HepG2 (cell line): ENCODE measurements at regions not wholly inside any gene's neighbourhood (a gene's known extent, or its start where the extent isn't known, plus 50 kb on each side); places are given as distances from the start of the nearest gene placed in this dataset.

ENCODE experiments used
- AKAP8 ChIP-seq: sonication (generic); formaldehyde crosslinking; IDR thresholded peaks from 2 replicates; pipeline ENCODE4 v1.5.1; 2020; ENCODE audit warnings: mild to moderate bottlenecking, missing genetic modification reagents
- HDAC6 ChIP-seq: fragments of 200-600 bp; sonication (generic); IDR thresholded peaks from 2 replicates; pipeline ENCODE4 v1.7.0; 2017; ENCODE audit warnings: mild to moderate bottlenecking, antibody characterized with exemption, low read length, low read depth
- HNRNPK ChIP-seq: fragments of 200-400 bp; formaldehyde crosslinking; IDR thresholded peaks from 2 replicates; pipeline ENCODE4 v1.6.1; 2018; ENCODE audit warnings: low read length, low read depth, moderate library complexity, mild to moderate bottlenecking; ENCODE audit not compliant: poor library complexity, severe bottlenecking
- HOXA3 ChIP-seq: sonication (generic); formaldehyde crosslinking; IDR thresholded peaks from 2 replicates; pipeline ENCODE4 v1.5.0; 2020; ENCODE audit warnings: missing genetic modification reagents
- MAFF ChIP-seq: IDR thresholded peaks from 2 replicates; pipeline ENCODE4 v1.6.1; 2011; ENCODE audit warnings: low read depth, low read length, improper control_type of control experiment
- MNT ChIP-seq: fragments of 450-650 bp; IDR thresholded peaks from 2 replicates; pipeline ENCODE4 v1.6.1; 2016
- POLR2AphosphoS2 ChIP-seq: IDR thresholded peaks from 2 replicates; pipeline ENCODE4 v1.6.1; 2011; ENCODE audit warnings: low read depth, low read length, improper control_type of control experiment
- RFX5 ChIP-seq: IDR thresholded peaks from 2 replicates; pipeline ENCODE4 v1.6.1; 2011; ENCODE audit warnings: low read depth, low read length, improper control_type of control experiment
- RXRA ChIP-seq: sonication (generic); formaldehyde crosslinking; IDR thresholded peaks from 2 replicates; pipeline ENCODE4 v1.5.1; 2020; ENCODE audit warnings: missing genetic modification reagents
- SNAPC5 ChIP-seq: sonication (generic); formaldehyde crosslinking; IDR thresholded peaks from 2 replicates; pipeline ENCODE4 v1.8.1; 2023; ENCODE audit warnings: mild to moderate bottlenecking, missing genetic modification reagents, borderline replicate concordance
- ZBTB20 ChIP-seq: sonication (generic); formaldehyde crosslinking; IDR thresholded peaks from 2 replicates; pipeline ENCODE4 v1.8.1; 2023; ENCODE audit warnings: missing genetic modification reagents, low read depth, mild to moderate bottlenecking, borderline replicate concordance
- ZFP41 ChIP-seq: sonication (generic); formaldehyde crosslinking; IDR thresholded peaks from 2 replicates; pipeline ENCODE4 v1.4.0; 2020; ENCODE audit warnings: mild to moderate bottlenecking, missing genetic modification reagents, borderline replicate concordance
- ZMYM4 ChIP-seq: sonication (generic); formaldehyde crosslinking; IDR thresholded peaks from 2 replicates; pipeline ENCODE4 v1.8.1; 2023; ENCODE audit warnings: mild to moderate bottlenecking, missing genetic modification reagents
- ZNF136 ChIP-seq: sonication (generic); formaldehyde crosslinking; IDR thresholded peaks from 2 replicates; pipeline ENCODE4 v1.8.1; 2022; ENCODE audit warnings: low read depth, mild to moderate bottlenecking, moderate library complexity, missing genetic modification reagents
- ZNF274 ChIP-seq: sonication (generic); formaldehyde crosslinking; IDR thresholded peaks from 2 replicates; pipeline ENCODE4 v1.5.1; 2020; ENCODE audit warnings: mild to moderate bottlenecking, missing genetic modification reagents
- ZNF280B ChIP-seq: sonication (generic); formaldehyde crosslinking; IDR thresholded peaks from 2 replicates; pipeline ENCODE4 v1.5.0; 2020; ENCODE audit warnings: missing genetic modification reagents, mild to moderate bottlenecking, borderline replicate concordance
- ZNF318 ChIP-seq: sonication (generic); formaldehyde crosslinking; IDR thresholded peaks from 2 replicates; pipeline ENCODE4 v1.4.0; 2020; ENCODE audit warnings: mild to moderate bottlenecking, missing genetic modification reagents
- ZNF432 ChIP-seq: sonication (generic); formaldehyde crosslinking; IDR thresholded peaks from 2 replicates; pipeline ENCODE4 v1.5.0; 2020; ENCODE audit warnings: missing genetic modification reagents, mild to moderate bottlenecking, borderline replicate concordance

GRCh38 chr20:50353289-50353961, 156.8 kb upstream of the PTPN1 start (continued):
- TF ChIP-seq MNT (no peak; the same call in 1 of the 2 replicates), RXRA (CRISPR knock-in tag) (peak; percentile 93), ZNF280B (CRISPR knock-in tag) (no peak; the same call in 1 of the 2 replicates), HOXA3 (CRISPR knock-in tag) (peak; percentile 52; the same call in 1 of the 2 replicates), ZNF136 (CRISPR knock-in tag) (0 out of 2 replicates have a peak, but pooled peaks have one; percentile 30), ZNF274 (CRISPR knock-in tag) (peak; percentile 59; the same call in 1 of the 2 replicates), MAFF (no peak), ZMYM4 (CRISPR knock-in tag) (peak; percentile 63; the same call in 1 of the 2 replicates), ZBTB20 (CRISPR knock-in tag) (peak; percentile 76), HDAC6 (no peak), RFX5 (no peak), AKAP8 (CRISPR knock-in tag) (no peak), SNAPC5 (CRISPR knock-in tag) (no peak; the same call in 1 of the 2 replicates), ZFP41 (CRISPR knock-in tag) (peak; percentile 15; the same call in 1 of the 2 replicates), HNRNPK (no peak), POLR2AphosphoS2 (no peak), ZNF432 (CRISPR knock-in tag) (no peak), ZNF318 (0 out of 2 replicates have a peak, but pooled peaks have one; percentile 70)
